Activated CD4-positive, alpha-beta T cell treated with anti-CD3 and anti-CD28 coated beads, Interleukin-2, amount 50 U/mL, for 48 hours (primary cell): ENCODE measurements at regions not wholly inside any gene's neighbourhood (a gene's known extent, or its start where the extent isn't known, plus 50 kb on each side); places are given as distances from the start of the nearest gene placed in this dataset.

Experiments
- DNase-seq, 2 experiments: peaks; one replicate each; pipeline ENCODE4 v3.0.0-alpha.2; 2020

DNA sequence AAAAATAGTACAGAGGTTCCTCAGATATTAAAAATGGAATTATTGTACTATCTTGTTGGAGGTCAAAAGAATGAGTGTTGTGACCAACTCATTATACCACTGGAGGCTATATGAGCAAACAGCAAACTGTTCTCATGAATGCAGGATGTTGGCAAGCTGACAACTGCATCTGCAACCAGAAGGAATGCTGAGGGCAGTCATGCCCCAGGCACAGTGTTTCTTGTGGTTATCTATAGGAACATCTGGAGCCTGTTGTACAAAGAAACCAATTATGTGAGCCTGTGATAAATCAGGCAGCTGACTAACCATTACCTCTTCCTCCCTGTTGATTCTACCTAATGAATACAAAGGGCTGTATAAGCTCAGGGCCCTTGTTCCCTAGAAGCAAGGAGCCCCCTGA is 2057.1 kb downstream of the TP53TG3F start:
- DNase-seq, result no peak

GRCh38 chr16:35516971-35517370 is 2057.6 kb downstream of the TP53TG3F start:
- no peak for DNase-seq

GRCh38 chr16:35523991-35524390 is 2064.6 kb downstream of the TP53TG3F start:
- DNase-seq, result no peak

GRCh38 chr16:35525979-35526590 is 2066.7 kb downstream of the TP53TG3F start:
- no peak for DNase-seq

- no peak for DNase-seq
Measured at GRCh38 chr16:35532576-35532975, 2073.2 kb downstream of the TP53TG3F start.

GRCh38 chr16:35533683-35534082 is 2074.3 kb downstream of the TP53TG3F start:
- DNase-seq, result no peak

DNA sequence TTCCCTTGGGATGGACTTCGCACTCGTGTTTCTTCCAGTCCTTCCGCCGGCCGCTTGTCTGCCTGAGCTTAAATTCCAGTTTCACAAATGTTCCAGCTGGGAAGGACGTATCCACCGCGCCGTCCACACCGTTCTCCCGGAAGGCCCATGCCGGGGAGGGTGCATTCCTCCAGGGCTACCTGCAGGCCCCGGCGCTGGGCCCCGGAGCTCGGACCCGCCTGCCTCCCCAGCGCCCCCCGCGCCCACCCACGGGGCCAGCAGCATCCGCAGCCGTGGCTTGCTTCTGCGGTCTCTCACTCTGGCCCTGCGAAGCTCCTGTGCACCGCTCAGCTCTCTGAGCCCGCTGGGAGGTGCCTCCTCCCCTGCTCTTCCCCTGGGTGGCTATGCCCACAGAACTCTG is 2084.1 kb downstream of the TP53TG3F start:
- no peak for DNase-seq

DNA sequence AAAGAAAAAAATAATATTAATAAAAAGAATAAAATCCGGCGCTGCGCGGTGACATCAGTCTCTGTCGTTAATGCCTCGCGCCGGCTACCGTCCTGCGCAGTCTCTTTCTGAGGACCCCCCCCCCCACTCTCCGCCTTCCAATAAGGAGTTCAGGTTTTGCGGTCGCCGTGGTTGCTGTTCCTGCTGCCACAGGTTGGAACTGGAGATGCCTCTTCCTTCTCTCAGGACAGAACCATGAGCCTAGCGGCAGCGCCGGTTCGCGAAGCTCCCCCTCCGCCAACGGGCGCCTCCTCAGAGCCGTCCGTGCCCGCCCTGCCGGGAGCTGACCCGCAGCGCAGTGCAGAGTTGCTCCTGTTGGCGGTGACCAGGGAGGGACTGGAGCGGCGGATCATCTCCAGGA is 2093.4 kb downstream of the TP53TG3F start:
- no peak for DNase-seq

- DNase-seq, result no peak
Measured at GRCh38 chr16:35557731-35558130, 2098.3 kb downstream of the TP53TG3F start.

GRCh38 chr16:35559911-35560636 is 2100.7 kb downstream of the TP53TG3F start:
- no peak for DNase-seq

- DNase-seq, result no peak
Measured at GRCh38 chr16:35560637-35560984, 2101.2 kb downstream of the TP53TG3F start.

GRCh38 chr16:35561346-35561745 is 2101.9 kb downstream of the TP53TG3F start:
- no peak for DNase-seq

DNA sequence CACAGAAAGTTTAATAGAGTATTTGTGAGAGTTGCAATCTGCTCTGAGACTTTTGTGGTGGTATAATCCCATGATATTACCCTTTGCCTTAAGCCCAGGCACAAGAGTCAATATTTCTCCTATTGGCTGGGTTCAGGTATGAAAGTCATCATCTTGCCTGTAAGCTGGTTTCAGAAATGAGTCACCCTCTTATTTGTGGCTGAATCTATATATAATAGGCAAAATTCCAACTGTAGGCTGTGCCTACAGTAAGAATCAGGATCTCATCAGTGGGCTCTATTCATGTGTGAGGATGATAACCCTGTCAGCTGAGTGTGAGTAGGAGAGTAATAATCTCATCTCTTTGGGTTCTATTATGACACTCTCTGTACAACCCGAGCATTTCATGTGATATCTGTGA is 2103.1 kb downstream of the TP53TG3F start:
- no peak for DNase-seq

GRCh38 chr16:35562919-35563318 is 2103.5 kb downstream of the TP53TG3F start:
- DNase-seq, result no peak

- DNase-seq, result no peak
Measured at GRCh38 chr16:35564148-35564547, 2104.7 kb downstream of the TP53TG3F start.

GRCh38 chr16:35564889-35565288 is 2105.5 kb downstream of the TP53TG3F start:
- DNase-seq, result no peak

DNA sequence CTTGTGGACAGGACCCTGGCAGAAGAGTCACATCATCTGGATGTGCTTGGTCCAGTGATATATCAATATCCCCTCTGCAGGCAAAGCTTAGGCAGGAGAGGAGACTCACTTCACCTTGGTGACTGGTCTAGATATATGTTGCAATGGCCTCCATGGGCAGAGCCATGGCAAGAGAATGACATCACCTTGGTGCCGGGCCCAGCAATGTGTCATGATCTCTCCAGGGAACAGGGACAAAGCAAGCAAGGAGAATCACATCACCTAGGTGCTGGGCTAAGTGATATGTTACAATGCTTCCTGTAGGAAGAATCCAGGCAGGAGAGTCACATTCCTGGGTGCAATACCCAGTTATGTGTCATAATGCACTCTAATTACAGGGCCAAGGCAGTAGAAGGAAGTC is 2106.2 kb downstream of the TP53TG3F start:
- no peak for DNase-seq

DNA sequence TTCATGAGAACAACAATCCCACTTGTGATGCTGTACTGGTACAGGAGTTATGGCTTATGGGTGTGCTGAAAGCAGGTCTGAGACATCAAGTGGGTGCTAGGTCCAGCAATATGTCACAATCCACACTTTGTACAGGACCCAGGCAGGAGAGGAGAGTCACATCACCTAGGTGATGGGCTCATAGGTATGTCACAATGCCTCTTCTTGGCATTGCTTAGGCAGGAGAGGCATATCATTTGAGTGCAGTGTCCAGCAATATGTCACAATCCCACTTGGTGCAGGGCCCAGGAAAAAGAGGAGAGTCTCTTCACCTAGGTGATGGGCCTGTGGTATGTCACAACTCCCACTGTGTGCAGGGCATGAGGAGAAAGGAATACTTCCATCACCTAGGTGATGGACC is 2110.0 kb downstream of the TP53TG3F start:
- no peak for DNase-seq

DNA sequence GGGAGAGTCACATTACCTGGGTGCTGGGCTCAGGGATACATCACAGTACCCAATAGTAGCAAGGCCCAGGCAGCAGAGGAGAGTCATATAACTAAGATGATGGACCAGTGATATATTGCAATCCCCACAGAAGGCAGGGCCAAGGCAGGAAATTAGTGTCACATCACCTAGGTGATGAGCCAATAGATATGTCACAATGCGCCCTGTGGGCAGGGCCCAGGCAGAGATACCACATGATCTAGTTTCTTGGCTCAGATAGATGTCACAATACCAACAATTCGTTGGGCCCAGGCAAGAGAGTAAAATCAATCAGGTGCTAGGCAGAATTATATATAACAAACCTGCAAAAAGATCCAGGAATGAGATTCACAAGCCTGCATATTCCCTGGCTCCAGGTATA is 2111.5 kb downstream of the TP53TG3F start:
- DNase-seq, result no peak

DNA sequence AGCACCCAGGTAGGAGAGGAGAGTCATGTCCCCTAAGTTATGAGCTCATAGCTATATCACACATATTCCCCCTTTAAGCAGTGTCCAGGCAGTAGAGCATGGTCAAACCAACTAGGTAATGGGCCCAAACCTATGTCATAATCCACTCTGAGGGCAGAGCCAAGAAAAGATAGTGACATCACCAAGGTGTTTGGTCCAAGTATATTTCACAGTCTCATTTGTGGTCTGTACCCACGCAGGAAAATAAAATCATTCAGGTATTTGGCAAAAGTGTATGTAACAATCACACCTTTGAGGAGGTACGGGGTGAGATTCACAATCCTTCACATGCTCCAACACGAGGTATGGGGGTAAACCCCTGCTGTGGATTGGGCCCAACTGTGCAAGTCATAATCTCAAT is 2112.8 kb downstream of the TP53TG3F start:
- DNase-seq, result no peak

GRCh38 chr16:35573407-35573806 is 2114.0 kb downstream of the TP53TG3F start:
- no peak for DNase-seq

GRCh38 chr16:35574011-35574410 is 2114.6 kb downstream of the TP53TG3F start:
- DNase-seq, result no peak

DNA sequence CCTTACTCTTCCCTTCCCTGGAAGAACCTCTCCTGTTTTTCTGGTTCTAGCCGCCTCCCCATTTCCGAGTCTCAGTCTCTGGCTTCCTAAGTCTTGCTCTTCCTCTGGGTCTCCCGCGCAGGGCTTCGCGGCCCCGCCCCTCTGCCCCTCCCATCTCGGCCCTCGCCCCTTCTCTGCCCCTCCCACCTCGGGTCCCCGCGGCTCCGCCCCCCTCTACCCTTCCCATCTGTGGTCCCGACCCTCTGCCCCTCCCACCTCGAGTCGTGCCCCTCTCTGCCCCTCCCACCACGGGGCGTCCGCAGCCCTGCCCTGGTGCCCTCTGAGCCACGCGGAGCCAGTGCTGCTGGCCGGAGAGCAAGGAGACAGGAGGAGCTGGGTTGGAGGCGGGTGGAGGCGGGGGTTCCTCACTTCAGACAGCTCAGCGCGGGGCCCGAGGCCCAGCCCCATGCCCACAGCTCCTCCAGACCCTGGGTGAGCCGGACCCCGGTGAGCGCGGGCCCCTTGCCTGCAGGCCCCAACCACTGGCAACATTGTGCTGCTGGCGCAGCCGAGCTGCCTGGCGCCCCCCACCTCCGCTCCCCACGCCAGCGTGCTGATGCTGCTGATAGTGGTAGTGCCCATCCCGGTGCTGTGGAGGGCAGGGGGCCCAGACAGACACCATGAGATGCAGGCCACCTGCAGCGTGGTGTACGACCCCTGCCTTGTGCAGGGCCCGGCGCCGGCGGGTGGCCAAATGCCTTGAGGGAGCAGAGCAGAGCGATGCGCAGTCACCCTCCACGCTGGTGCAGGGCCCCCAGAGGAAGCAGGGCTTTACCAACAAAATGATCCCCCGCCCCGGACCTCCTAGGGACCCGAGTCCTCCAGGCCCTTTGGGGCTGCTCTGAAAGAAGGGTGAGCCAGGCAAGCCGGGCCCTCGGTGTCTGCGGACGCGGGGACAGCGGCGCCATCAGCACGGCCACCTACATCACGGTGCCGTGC is 2115.3 kb downstream of the TP53TG3F start:
- no peak for DNase-seq

- no peak for DNase-seq
Measured at GRCh38 chr16:35575432-35575821, 2116.0 kb downstream of the TP53TG3F start.
